ENCODE measurements at regions not wholly inside any gene's neighbourhood (a gene's known extent, or its start where the extent isn't known, plus 50 kb on each side); places are given as distances from the start of the nearest gene placed in this dataset.

- Mint-ChIP-seq H3K36me3 (ENCODE audit: low read depth) (no peaks in the 10 kb centered on the region), H3K4me1 (no peaks in the 10 kb centered on the region), H3K27ac (no peak overlapping the region), H3K4me3 (no peak overlapping the region), H3K9me3 (no peaks in the 10 kb centered on the region), H3K27me3 (ENCODE audit: insufficient read depth, low read depth, poor library complexity) (peaks cover 1% of the 10 kb centered on the region)
- DNase-seq (ENCODE audit: low spot score) (no peak), ATAC-seq (no peak)
- no peaks in the 10 kb centered on the region for H3K36me3 ChIP-seq (ENCODE audit: insufficient read depth)
- H3K4me1 ChIP-seq (ENCODE audit: insufficient read depth) = no peaks in the 10 kb centered on the region
- H3K27ac ChIP-seq (ENCODE audit: low read depth) = no peak overlapping the region
- peaks cover 2% of the 10 kb centered on the region; the same call in 1 of the 2 replicates for H3K9me2 ChIP-seq (ENCODE audit: insufficient read depth)
- H3K27me3 ChIP-seq (ENCODE audit: insufficient read depth) = no peaks in the 10 kb centered on the region
- no peak overlapping the region for H3K4me2 ChIP-seq
- no peak overlapping the region for H3K4me3 ChIP-seq
- H3K79me2 ChIP-seq (replicated peaks; ENCODE audit: insufficient read depth) = no peaks in the 10 kb centered on the region
- H2AFZ ChIP-seq = no peak overlapping the region
- TF ChIP-seq ZNF114 (CRISPR knock-in tag; IDR thresholded peaks at IDR 0.05) (no peak), EZH2 (IDR thresholded peaks at IDR 0.05; ENCODE audit: low read depth, unreplicated experiment) (no peak), CREB1 (CRISPR knock-in tag; IDR thresholded peaks at IDR 0.05; ENCODE audit: low read depth) (no peak), STAT1 (IDR thresholded peaks at IDR 0.05; ENCODE audit: unreplicated experiment) (no peak), ZNF462 (CRISPR knock-in tag; IDR thresholded peaks at IDR 0.05) (no peak)
- no peaks in the 10 kb centered on the region for H4K20me1 ChIP-seq (replicated peaks; ENCODE audit: insufficient read depth)
- no peaks in the 10 kb centered on the region for H3F3A ChIP-seq (replicated peaks; ENCODE audit: low read depth)
Measured at GRCh38 chr17:53538129-53538617, 284.6 kb upstream of the KIF2B start.

- Histone ChIP-seq H2AFZ (no peak overlapping the region), H3K4me3 (no peak overlapping the region), H3K27me3 (ENCODE audit: insufficient read depth) (no peaks in the 10 kb centered on the region), H3K79me2 (replicated peaks; ENCODE audit: insufficient read depth) (no peaks in the 10 kb centered on the region), H3K9me2 (ENCODE audit: insufficient read depth) (no peaks in the 10 kb centered on the region), H3K27ac (ENCODE audit: low read depth) (no peak overlapping the region), H4K20me1 (replicated peaks; ENCODE audit: insufficient read depth) (no peaks in the 10 kb centered on the region), H3K36me3 (ENCODE audit: insufficient read depth) (no peaks in the 10 kb centered on the region), H3K4me1 (ENCODE audit: insufficient read depth) (no peaks in the 10 kb centered on the region; the same call in 1 of the 2 replicates), H3K4me2 (no peak overlapping the region), H3F3A (replicated peaks; ENCODE audit: low read depth) (no peaks in the 10 kb centered on the region)
- Mint-ChIP-seq H3K36me3 (ENCODE audit: low read depth) (peaks cover 2% of the 10 kb centered on the region; the same call in 2 of the 3 replicates), H3K4me1 (0 out of 3 replicates have a peak, but pooled peaks cover 3% of the 10 kb centered on the region), H3K27me3 (ENCODE audit: insufficient read depth, low read depth, poor library complexity) (no peaks in the 10 kb centered on the region), H3K4me3 (no peak overlapping the region), H3K9me3 (no peaks in the 10 kb centered on the region; the same call in 2 of the 3 replicates), H3K27ac (no peak overlapping the region)
- no peak for TF ChIP-seq EZH2 (IDR thresholded peaks at IDR 0.05; ENCODE audit: low read depth, unreplicated experiment)
- TF ChIP-seq, protein P1, sequence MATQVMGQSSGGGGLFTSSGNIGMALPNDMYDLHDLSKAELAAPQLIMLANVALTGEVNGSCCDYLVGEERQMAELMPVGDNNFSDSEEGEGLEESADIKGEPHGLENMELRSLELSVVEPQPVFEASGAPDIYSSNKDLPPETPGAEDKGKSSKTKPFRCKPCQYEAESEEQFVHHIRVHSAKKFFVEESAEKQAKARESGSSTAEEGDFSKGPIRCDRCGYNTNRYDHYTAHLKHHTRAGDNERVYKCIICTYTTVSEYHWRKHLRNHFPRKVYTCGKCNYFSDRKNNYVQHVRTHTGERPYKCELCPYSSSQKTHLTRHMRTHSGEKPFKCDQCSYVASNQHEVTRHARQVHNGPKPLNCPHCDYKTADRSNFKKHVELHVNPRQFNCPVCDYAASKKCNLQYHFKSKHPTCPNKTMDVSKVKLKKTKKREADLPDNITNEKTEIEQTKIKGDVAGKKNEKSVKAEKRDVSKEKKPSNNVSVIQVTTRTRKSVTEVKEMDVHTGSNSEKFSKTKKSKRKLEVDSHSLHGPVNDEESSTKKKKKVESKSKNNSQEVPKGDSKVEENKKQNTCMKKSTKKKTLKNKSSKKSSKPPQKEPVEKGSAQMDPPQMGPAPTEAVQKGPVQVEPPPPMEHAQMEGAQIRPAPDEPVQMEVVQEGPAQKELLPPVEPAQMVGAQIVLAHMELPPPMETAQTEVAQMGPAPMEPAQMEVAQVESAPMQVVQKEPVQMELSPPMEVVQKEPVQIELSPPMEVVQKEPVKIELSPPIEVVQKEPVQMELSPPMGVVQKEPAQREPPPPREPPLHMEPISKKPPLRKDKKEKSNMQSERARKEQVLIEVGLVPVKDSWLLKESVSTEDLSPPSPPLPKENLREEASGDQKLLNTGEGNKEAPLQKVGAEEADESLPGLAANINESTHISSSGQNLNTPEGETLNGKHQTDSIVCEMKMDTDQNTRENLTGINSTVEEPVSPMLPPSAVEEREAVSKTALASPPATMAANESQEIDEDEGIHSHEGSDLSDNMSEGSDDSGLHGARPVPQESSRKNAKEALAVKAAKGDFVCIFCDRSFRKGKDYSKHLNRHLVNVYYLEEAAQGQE (IDR thresholded peaks at IDR 0.05; ENCODE audit: unreplicated experiment) = peak; percentile 39
- no peak for TF ChIP-seq CREB1 (CRISPR knock-in tag; IDR thresholded peaks at IDR 0.05; ENCODE audit: low read depth)
- no peak for TF ChIP-seq POLR2AphosphoS5 (IDR thresholded peaks at IDR 0.05; ENCODE audit: low read depth)
- no peak for ATAC-seq
- no peak for DNase-seq (ENCODE audit: low spot score)
Measured at GRCh38 chr17:53527473-53527872, 295.3 kb upstream of the KIF2B start.

Data from GM23338 (cell line).